Right renal pelvis (tissue), 4 donors: ENCODE measurements at regions not wholly inside any gene's neighbourhood (a gene's known extent, or its start where the extent isn't known, plus 50 kb on each side); places are given as distances from the start of the nearest gene placed in this dataset.
"Not testable (repeated sequence)": the region's sequence is repeated elsewhere in the genome, so short reads cannot be mapped to it uniquely, and the experiment has no call there.

ENCODE experiments used
- DNase-seq, 4 donors: peaks; one replicate each; pipeline ENCODE4 v3.0.0-alpha.2; 2013; ENCODE audit warnings: low read depth in 4 of 4, low spot score in 3 of 4, missing footprints in 1 of 4

DNA sequence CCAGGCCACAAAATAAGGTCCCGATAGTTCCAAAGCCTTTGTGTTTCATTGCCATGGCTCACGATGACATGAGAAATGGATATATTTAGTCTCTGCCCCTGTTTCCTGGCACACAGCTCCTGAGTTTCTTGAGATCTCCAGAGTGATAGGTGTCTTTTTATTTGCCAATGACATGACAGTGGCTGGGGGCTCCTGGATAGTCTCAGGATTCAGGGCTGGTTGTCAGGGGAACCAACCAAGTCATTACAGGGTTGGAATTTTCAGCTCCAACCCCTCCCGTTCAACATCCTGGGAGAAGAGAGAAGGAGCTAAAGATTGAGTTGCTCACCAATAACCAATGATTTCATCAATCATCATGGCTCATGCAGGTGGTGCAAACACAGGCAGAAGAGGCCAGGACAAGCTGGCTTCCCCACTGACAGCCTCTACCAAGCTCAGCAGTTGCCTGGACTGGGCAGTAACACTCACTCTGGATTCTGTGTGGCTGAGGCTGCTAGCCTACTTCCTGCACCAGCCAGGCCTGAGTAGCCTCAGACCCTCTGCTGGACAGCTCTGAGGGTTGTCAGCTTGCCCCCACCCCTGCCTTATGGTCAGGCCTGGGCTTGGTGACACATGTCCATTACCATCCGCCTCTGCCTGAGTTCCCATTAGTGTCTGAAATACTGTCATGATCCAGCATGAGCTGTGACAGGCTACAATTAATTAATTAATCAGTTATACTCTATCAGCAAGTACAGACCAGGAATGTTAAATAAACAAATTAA lies 534.4 kb upstream of the CDH5 start:
- DNase-seq: no peak

DNA sequence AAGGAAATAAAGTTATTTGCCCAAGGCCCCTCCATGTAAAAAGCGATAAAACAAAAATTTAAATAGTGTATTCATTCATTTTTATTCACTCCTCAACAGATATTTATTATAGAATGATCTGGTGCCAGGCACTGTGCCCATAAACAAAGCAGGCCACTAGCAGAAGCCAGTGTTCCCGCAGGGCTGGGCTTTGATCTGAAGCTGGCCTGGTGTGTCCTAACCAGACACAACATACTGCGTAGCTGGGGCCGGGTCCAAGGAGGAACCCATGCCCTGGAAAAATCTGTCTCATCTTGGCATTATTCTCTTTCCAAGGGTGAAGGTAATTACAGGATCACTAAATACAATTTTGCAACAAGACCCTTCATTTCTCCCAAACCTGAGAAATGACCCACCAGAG lies 537.4 kb upstream of the CDH5 start:
- no peak for DNase-seq

- no peak for DNase-seq
Observed at GRCh38 chr16:65828296-65828695, 538.2 kb upstream of the CDH5 start.

DNA sequence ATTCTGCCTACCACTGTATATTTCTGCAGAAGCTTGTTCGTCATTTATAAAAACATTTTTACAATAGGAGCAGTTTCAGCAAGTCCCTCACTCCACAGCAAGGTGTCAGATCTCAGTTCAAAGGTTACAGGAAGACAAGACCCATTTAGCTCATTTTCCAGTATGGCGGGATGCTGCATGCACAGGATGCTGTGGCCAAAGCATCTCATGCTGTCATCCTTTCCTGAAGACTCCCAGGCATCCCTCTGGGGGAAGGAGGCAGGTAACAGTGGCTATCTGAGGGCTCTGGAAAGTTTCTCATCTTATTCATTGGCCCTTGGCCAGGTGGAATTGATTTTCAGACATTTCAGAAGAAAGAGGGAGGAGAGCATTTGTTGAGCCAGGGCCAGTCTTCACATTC lies 539.3 kb upstream of the CDH5 start:
- no peak for DNase-seq

DNA sequence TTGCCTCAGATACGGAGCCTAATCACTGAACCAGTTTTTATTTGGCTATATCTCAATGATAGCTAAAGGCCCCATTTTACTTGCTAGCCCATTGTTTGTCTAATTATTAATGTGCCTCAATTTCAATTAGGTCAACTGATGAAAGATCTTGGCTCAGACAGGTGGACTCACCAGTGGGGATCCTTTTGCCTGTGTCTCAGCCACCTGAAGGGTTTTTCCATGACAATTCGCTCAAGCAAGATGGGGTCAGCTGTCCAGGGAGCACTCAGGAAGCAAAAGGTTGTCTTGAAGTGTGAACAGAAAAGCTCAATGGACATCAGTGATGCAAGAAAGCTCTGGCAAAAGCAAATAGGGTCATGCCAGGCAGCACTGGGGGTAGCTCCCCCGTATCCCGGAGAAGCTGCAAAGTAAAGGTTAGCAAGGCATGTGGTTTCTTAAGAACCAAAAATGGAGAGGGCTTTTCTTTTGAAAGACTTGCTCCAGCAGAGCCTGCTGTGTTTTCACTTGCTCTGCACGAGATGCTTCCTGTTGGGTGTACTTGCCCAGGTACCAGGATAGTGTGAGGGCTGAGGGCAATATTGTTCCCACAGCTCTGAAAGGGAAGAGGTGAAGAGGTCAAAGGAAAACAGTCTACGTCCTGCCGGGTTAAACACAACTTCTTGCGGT lies 541.2 kb upstream of the CDH5 start:
- no peak for DNase-seq

- DNase-seq: no peak
Observed at GRCh38 chr16:65822148-65822547, 544.3 kb upstream of the CDH5 start.

- DNase-seq: no peak
Observed at GRCh38 chr16:65819136-65819898, 547.2 kb upstream of the CDH5 start.

DNA sequence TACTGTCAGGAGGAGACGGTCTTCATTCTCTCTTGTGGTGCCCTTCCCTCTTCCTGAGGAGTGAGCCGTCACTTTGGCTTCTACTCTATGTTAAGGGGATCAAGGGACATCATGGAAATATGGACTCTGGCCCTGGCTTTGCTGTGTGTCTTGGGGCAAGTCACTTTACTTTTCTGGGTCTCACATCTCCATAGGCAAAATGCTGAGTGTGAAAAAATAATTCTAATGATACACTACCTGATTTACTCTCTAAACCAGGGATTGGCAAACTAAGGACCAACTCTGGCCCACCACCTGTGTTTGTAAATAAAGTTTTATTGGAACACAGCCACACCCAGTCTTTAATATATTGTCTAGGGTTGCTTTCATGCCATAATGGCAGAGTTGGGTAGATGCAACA lies 548.7 kb upstream of the CDH5 start:
- no peak for DNase-seq

- DNase-seq: no peak
Observed at GRCh38 chr16:65817066-65817465, 549.4 kb upstream of the CDH5 start.

DNA sequence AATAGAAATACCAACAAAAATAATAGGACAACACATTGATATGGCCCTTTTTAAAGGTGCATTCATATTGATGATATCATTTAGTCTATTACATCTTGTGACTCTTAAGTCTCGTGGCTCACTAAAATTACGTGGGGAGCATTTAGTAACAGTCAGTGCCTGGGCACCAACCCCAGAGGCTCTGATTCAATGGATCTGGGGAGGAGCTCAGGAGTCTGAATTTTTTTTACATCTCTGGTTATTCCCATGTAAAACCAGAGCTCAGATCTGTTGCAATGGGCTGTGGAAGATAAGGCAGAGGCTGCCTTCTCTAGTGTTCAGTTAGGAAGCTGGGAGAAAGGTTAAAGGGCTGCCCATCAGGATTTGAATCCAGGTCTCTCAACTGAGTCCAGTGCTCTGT lies 549.9 kb upstream of the CDH5 start:
- DNase-seq: no peak

DNA sequence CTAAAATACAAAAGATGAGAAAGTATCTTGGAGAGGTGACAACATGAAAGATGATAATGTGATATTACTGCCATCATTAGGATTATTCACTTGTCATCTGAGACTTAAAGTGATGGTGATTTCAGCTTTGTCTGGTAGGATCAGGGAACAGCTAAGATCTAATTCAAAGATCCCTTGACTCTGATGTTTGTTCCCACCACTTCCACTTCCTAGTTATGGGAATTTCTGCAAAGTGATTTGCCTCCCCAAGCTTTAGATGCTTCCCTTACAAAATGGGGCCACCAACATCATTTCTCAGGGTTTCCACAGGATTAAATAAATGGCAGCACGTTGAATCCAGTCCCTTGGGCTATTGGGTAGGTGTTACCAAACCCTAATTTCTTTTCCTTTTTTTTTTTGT lies 550.8 kb upstream of the CDH5 start:
- no peak for DNase-seq

DNA sequence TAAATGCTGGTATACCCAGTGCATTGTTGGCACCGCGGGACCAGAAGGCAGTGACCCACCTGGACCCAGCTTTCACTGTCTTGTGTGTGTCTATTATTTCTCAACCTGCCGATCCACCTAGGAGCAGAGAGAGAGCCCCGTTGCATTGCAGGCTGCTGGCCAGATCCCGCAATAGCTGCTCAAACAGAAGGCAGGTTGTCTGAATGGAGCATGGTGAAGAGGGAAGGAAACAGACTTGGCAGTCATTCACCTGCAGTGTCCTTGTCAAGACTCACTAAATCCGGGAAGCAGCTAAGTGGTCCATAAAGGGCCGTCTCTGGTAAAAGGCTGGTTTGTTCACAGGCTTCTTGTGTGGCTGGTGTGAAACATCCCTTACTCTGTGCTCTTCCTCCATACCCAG lies 552.6 kb upstream of the CDH5 start:
- DNase-seq: not testable (repeated sequence)

GRCh38 chr16:65809627-65810026 lies 556.9 kb upstream of the CDH5 start:
- no peak for DNase-seq

GRCh38 chr16:65808790-65809189 lies 557.7 kb upstream of the CDH5 start:
- no peak for DNase-seq

- DNase-seq: no peak
Observed at GRCh38 chr16:65807858-65808257, 558.6 kb upstream of the CDH5 start.

GRCh38 chr16:65805704-65806103 lies 560.8 kb upstream of the CDH5 start:
- DNase-seq: not testable (repeated sequence)

- DNase-seq: no peak
Observed at GRCh38 chr16:65796481-65796880, 570.0 kb upstream of the CDH5 start.

- DNase-seq: no peak
Observed at GRCh38 chr16:65794973-65795372, 571.5 kb upstream of the CDH5 start.

DNA sequence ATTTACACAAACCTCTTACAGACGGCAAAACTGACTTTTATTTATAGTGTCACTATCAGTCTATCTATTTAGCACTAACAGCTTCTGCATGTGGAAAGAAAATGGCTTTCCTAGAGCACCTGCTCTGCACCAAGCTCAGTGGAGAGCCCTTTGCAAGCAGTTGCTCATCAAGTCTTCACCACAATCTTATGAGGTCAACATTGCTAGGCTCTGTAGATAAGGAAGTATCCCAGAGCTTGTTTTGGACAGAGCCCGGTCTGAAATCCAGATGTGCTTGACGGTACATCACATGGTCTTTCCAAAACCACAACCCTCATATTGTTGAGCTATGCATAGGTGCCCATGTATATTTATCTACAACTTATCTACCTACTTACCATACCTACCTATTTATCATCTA lies 572.7 kb upstream of the CDH5 start:
- DNase-seq: no peak

GRCh38 chr16:65790768-65791167 lies 575.7 kb upstream of the CDH5 start:
- no peak for DNase-seq

DNA sequence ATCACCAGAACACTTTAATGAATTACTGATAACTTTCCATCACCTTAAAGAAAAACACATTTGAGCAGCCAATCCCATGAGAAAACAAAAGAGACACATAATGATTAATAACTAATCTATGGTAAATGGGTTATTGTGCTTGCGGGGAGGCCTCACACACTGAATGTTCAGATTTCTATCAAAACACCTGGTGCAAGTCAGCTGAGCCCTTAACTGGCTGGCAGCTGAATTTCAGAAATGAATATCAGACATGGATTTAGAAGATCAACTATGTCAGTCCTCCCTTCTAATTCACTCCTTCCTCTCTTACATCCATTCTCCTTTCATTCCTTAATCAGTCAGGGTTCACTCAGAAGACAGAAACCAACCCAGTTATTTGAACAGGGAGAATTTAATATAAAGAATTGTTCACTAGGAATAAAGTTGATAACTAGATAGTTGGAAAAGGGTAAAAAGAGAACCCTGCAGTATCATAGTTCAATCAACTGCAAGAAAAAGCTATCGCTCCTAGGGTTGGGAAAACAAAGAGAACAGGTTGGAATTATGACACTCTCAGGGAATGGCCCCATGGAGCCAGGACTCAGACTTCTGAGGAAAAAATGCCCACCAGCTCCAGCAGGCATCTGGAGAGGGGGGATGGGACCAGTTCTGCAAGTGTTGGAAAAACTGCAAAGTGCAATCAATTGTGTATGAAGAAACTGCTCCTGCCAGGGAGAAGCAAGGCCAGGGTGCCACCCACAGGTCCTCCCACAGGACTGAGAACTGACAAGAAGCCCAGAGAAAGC lies 577.1 kb upstream of the CDH5 start:
- DNase-seq: no peak
